Ishikawa (cell line): ENCODE measurements at regions not wholly inside any gene's neighbourhood (a gene's known extent, or its start where the extent isn't known, plus 50 kb on each side); places are given as distances from the start of the nearest gene placed in this dataset.

Experiments used
- CEBPB ChIP-seq: IDR thresholded peaks from 2 replicates; pipeline ENCODE4 v1.6.1; 2012
- EGR1 ChIP-seq: IDR thresholded peaks from 2 replicates; pipeline ENCODE4 v1.6.1; 2012
- EP300 ChIP-seq: IDR thresholded peaks from 2 replicates; pipeline ENCODE4 v1.6.1; 2012; ENCODE audit warnings: borderline replicate concordance
- MAX ChIP-seq: IDR thresholded peaks from 2 replicates; pipeline ENCODE4 v1.6.1; 2012
- RAD21 ChIP-seq: IDR thresholded peaks from 2 replicates; pipeline ENCODE4 v1.6.1; 2012; ENCODE audit warnings: low read depth
- REST ChIP-seq: IDR thresholded peaks from 2 replicates; pipeline ENCODE4 v1.6.1; 2012; ENCODE audit warnings: low read depth, mild to moderate bottlenecking
- TAF1 ChIP-seq: IDR thresholded peaks from 2 replicates; pipeline ENCODE4 v1.6.1; 2012; ENCODE audit warnings: low read depth, mild to moderate bottlenecking
- TCF12 ChIP-seq: IDR thresholded peaks from 2 replicates; pipeline ENCODE4 v1.6.1; 2012; ENCODE audit warnings: low read depth
- YY1 ChIP-seq: IDR thresholded peaks from 2 replicates; pipeline ENCODE4 v1.6.1; 2012; ENCODE audit warnings: low read depth

- TF ChIP-seq EP300: no peak
- no peak for TF ChIP-seq EGR1
- TF ChIP-seq MAX: no peak
- TF ChIP-seq YY1: no peak
- TF ChIP-seq REST: no peak
- TF ChIP-seq TAF1: no peak
- TF ChIP-seq CEBPB: no peak
- no peak for TF ChIP-seq RAD21
- TF ChIP-seq TCF12: no peak
Observed at GRCh38 chr18:39660141-39660540, 2094.5 kb upstream of the CELF4 start.
